ENCODE measurements at regions not wholly inside any gene's neighbourhood (a gene's known extent, or its start where the extent isn't known, plus 50 kb on each side); places are given as distances from the start of the nearest gene placed in this dataset.

DNA sequence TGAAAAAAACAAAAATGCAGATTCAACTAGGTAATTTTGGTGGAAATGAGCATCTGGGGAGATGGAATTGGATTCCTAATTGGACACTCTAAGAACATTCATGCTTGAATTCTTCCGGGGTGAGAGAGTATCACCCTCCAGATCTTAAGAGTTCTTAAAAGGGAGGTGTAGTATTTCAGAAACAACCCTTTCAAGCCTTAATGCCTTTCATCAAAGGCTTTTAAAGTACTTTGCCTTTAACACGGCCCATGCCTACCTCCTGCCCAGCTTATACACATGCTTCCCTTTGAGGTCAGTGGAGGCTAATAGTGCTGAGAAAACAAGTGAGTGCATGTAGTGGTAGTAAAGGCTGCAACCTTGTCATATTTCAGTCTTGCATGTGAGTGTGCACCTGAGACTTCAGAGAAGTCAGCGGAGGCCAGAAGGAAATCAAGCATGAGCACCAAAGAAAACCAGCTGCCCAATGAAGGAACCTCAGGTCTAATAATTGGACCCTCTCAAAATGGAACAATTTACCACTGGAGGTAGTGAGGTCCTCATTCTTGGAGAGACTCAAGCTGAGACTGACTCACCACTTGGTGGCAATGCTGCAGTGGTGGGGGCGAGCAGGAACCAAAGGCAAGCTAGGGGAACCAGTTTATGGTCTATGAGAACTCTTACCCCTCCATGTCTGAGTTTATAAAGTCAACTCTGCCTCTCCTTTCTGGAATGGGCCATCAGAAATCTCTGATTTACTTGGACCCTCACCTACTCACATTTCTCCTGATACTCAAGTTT is 98.4 kb upstream of the GDNF start:
- no peaks in the 10 kb centered on the region for H3K36me3 Mint-ChIP-seq (ENCODE audit: low read depth, unreplicated experiment)
- no peak overlapping the region for H3K4me3 Mint-ChIP-seq (ENCODE audit: unreplicated experiment)
- H3K9me3 Mint-ChIP-seq (ENCODE audit: unreplicated experiment) = no peaks in the 10 kb centered on the region
- H3K4me1 Mint-ChIP-seq (ENCODE audit: unreplicated experiment) = no peaks in the 10 kb centered on the region
- no peaks in the 10 kb centered on the region for H3K27me3 Mint-ChIP-seq (ENCODE audit: unreplicated experiment)
- H3K27ac Mint-ChIP-seq (ENCODE audit: unreplicated experiment) = no peak overlapping the region
- no peak for DNase-seq (ENCODE audit: low spot score)
- TF ChIP-seq, protein P1, sequence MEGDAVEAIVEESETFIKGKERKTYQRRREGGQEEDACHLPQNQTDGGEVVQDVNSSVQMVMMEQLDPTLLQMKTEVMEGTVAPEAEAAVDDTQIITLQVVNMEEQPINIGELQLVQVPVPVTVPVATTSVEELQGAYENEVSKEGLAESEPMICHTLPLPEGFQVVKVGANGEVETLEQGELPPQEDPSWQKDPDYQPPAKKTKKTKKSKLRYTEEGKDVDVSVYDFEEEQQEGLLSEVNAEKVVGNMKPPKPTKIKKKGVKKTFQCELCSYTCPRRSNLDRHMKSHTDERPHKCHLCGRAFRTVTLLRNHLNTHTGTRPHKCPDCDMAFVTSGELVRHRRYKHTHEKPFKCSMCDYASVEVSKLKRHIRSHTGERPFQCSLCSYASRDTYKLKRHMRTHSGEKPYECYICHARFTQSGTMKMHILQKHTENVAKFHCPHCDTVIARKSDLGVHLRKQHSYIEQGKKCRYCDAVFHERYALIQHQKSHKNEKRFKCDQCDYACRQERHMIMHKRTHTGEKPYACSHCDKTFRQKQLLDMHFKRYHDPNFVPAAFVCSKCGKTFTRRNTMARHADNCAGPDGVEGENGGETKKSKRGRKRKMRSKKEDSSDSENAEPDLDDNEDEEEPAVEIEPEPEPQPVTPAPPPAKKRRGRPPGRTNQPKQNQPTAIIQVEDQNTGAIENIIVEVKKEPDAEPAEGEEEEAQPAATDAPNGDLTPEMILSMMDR (IDR thresholded peaks at IDR 0.05; ENCODE audit: unreplicated experiment) = no peak

DNA sequence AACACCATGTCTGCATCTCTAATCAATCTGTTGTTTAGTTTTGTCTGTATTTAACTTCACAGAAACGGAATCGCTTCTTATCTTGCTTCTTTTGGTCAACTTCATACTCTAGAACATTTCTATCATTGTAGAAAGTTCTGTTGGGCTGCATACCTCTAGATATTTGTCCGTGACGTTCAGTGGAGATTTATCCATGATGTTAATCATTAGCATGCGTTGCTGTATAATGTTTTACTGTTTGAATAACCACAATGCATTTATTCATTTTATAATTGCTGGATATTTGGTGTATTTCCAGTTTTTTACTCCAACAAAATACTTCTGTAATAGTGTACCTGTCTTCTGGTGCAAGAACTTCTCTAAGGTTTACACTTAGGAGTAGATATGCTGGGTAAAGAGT is 96.2 kb upstream of the GDNF start:
- no peak overlapping the region for H3K4me3 Mint-ChIP-seq (ENCODE audit: unreplicated experiment)
- H3K36me3 Mint-ChIP-seq (ENCODE audit: low read depth, unreplicated experiment) = no peaks in the 10 kb centered on the region
- TF ChIP-seq, protein P1 (IDR thresholded peaks at IDR 0.05; ENCODE audit: unreplicated experiment) = no peak
- no peaks in the 10 kb centered on the region for H3K4me1 Mint-ChIP-seq (ENCODE audit: unreplicated experiment)
- H3K27ac Mint-ChIP-seq (ENCODE audit: unreplicated experiment) = no peak overlapping the region
- H3K9me3 Mint-ChIP-seq (ENCODE audit: unreplicated experiment) = no peaks in the 10 kb centered on the region
- no peaks in the 10 kb centered on the region for H3K27me3 Mint-ChIP-seq (ENCODE audit: unreplicated experiment)
- DNase-seq (ENCODE audit: low spot score) = no peak

DNA sequence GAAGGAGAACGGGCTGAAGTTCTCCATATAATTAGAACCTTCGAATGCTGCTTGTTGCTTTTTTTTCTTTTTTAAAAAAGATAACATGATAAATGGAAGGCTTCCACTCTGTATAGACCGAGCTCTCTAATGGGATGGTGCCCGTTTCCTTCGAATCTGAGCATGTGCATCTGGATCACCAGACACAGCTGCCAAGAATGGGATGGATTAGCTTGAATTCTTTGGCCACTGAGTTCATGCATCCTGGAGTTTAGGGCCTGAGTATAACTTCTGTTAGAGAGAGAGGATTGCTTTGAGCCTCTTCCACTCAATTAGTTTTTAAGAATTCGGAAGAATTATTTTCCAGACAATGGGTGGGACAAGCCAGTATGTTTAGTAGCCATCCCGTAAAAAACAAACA is 93.7 kb upstream of the GDNF start:
- H3K27me3 Mint-ChIP-seq (ENCODE audit: unreplicated experiment) = no peaks in the 10 kb centered on the region
- H3K36me3 Mint-ChIP-seq (ENCODE audit: low read depth, unreplicated experiment) = no peaks in the 10 kb centered on the region
- no peaks in the 10 kb centered on the region for H3K4me1 Mint-ChIP-seq (ENCODE audit: unreplicated experiment)
- TF ChIP-seq, protein P1 (IDR thresholded peaks at IDR 0.05; ENCODE audit: unreplicated experiment) = no peak
- DNase-seq (ENCODE audit: low spot score) = no peak
- no peak overlapping the region for H3K27ac Mint-ChIP-seq (ENCODE audit: unreplicated experiment)
- H3K9me3 Mint-ChIP-seq (ENCODE audit: unreplicated experiment) = no peaks in the 10 kb centered on the region
- H3K4me3 Mint-ChIP-seq (ENCODE audit: unreplicated experiment) = no peak overlapping the region

GRCh38 chr5:37932450-37932849 is 92.6 kb upstream of the GDNF start:
- Mint-ChIP-seq H3K27me3 (ENCODE audit: unreplicated experiment) (no peaks in the 10 kb centered on the region), H3K9me3 (ENCODE audit: unreplicated experiment) (no peaks in the 10 kb centered on the region), H3K4me1 (ENCODE audit: unreplicated experiment) (no peaks in the 10 kb centered on the region), H3K4me3 (ENCODE audit: unreplicated experiment) (no peak overlapping the region), H3K36me3 (ENCODE audit: low read depth, unreplicated experiment) (no peaks in the 10 kb centered on the region), H3K27ac (ENCODE audit: unreplicated experiment) (no peak overlapping the region)
- TF ChIP-seq, protein P1 (IDR thresholded peaks at IDR 0.05; ENCODE audit: unreplicated experiment) = no peak
- no peak for DNase-seq (ENCODE audit: low spot score)

- H3K9me3 Mint-ChIP-seq (ENCODE audit: unreplicated experiment) = no peaks in the 10 kb centered on the region
- TF ChIP-seq, protein P1 (IDR thresholded peaks at IDR 0.05; ENCODE audit: unreplicated experiment) = no peak
- H3K27me3 Mint-ChIP-seq (ENCODE audit: unreplicated experiment) = no peaks in the 10 kb centered on the region
- no peak for DNase-seq (ENCODE audit: low spot score)
- H3K4me3 Mint-ChIP-seq (ENCODE audit: unreplicated experiment) = no peak overlapping the region
- H3K27ac Mint-ChIP-seq (ENCODE audit: unreplicated experiment) = no peak overlapping the region
- H3K4me1 Mint-ChIP-seq (ENCODE audit: unreplicated experiment) = no peaks in the 10 kb centered on the region
- H3K36me3 Mint-ChIP-seq (ENCODE audit: low read depth, unreplicated experiment) = no peaks in the 10 kb centered on the region
Observed at GRCh38 chr5:37931541-37931940, 91.7 kb upstream of the GDNF start.
